HuH-7.5 (cell line): ENCODE measurements at regions not wholly inside any gene's neighbourhood (a gene's known extent, or its start where the extent isn't known, plus 50 kb on each side); places are given as distances from the start of the nearest gene placed in this dataset.

Experiments
- DNase-seq: peaks from one replicate; pipeline ENCODE4 v3.0.0; 2011; ENCODE audit warnings: low spot score

- DNase-seq: no peak
These were observed 106.3 kb downstream of the EBNA1BP2 start for GRCh38 chr1:43065616-43066399.

- DNase-seq: no peak
These were observed 106.5 kb upstream of the SLC2A1 start for GRCh38 chr1:43065191-43065590.

GRCh38 chr1:43063394-43064219 lies 104.9 kb upstream of the SLC2A1 start:
- no peak for DNase-seq

- DNase-seq: no peak
These were observed 103.9 kb upstream of the SLC2A1 start for GRCh38 chr1:43062527-43063095.

GRCh38 chr1:43061757-43062156 lies 103.1 kb upstream of the SLC2A1 start:
- DNase-seq: no peak

- no peak for DNase-seq
These were observed 101.2 kb upstream of the SLC2A1 start for GRCh38 chr1:43059640-43060574.

GRCh38 chr1:43058545-43059360 lies 100.1 kb upstream of the SLC2A1 start:
- DNase-seq: no peak

GRCh38 chr1:43058056-43058455 lies 99.4 kb upstream of the SLC2A1 start:
- no peak for DNase-seq

GRCh38 chr1:43057567-43057966 lies 98.9 kb upstream of the SLC2A1 start:
- no peak for DNase-seq

- DNase-seq: no peak
These were observed 98.3 kb upstream of the SLC2A1 start for GRCh38 chr1:43056981-43057391.

GRCh38 chr1:43056460-43056859 lies 97.8 kb upstream of the SLC2A1 start:
- no peak for DNase-seq

GRCh38 chr1:43054961-43055360 lies 96.3 kb upstream of the SLC2A1 start:
- no peak for DNase-seq

- no peak for DNase-seq
These were observed 94.2 kb upstream of the SLC2A1 start for GRCh38 chr1:43052786-43053439.

- DNase-seq: no peak
These were observed 93.7 kb upstream of the SLC2A1 start for GRCh38 chr1:43052322-43052721.

- DNase-seq: no peak
These were observed 90.8 kb upstream of the SLC2A1 start for GRCh38 chr1:43049481-43049880.

GRCh38 chr1:43048601-43049011 lies 89.9 kb upstream of the SLC2A1 start:
- no peak for DNase-seq

GRCh38 chr1:43047135-43047534 lies 88.5 kb upstream of the SLC2A1 start:
- DNase-seq: no peak

GRCh38 chr1:43044572-43045361 lies 86.1 kb upstream of the SLC2A1 start:
- no peak for DNase-seq

GRCh38 chr1:43043695-43044094 lies 85.0 kb upstream of the SLC2A1 start:
- no peak for DNase-seq
